ENCODE measurements at regions not wholly inside any gene's neighbourhood (a gene's known extent, or its start where the extent isn't known, plus 50 kb on each side); places are given as distances from the start of the nearest gene placed in this dataset.

- no peak for TF ChIP-seq CTCF (IDR thresholded peaks at IDR 0.05)
- no peak for TF ChIP-seq POLR2A (IDR thresholded peaks at IDR 0.05)
Observed at GRCh38 chr11:11129118-11129517, 223.9 kb downstream of the CSNK2A3 start.
